IMR-90 (cell line): ENCODE measurements at regions not wholly inside any gene's neighbourhood (a gene's known extent, or its start where the extent isn't known, plus 50 kb on each side); places are given as distances from the start of the nearest gene placed in this dataset.

Experiments
- ATAC-seq: fragments of 200-7000 bp; cut with Tn5 transposase; 2 replicates; pipeline ENCODE4 v1.9.1; 2020; ENCODE audit warnings: low read depth, mild to moderate bottlenecking, moderate library complexity
- BruUV-seq: library from RNA; stranded (reverse); fragments of 400-500 nt; replicated peaks from 2 replicates; lab custom pipeline; 2021; lab: Mats Ljungman, UMichigan
- CTCF ChIA-PET: fragments of 300-600 bp; formaldehyde crosslinking; extraction: SDS; loops from one replicate; lab custom pipeline; 2021; ENCODE audit warnings: antibody characterized with exemption; lab: Yijun Ruan, JAX
- POLR2A ChIA-PET: fragments of 300-600 bp; sonication (Branson Sonifier 250); formaldehyde crosslinking; loops from one replicate; lab custom pipeline; 2022; ENCODE audit warnings: antibody characterized with exemption; ENCODE audit not compliant: unreplicated experiment; lab: Charles Lee
- DNase-seq: peaks from one replicate; pipeline ENCODE4 v3.0.0; 2013
- H2AFZ ChIP-seq: replicated peaks from 2 replicates; pipeline ENCODE3; 2013; ENCODE audit warnings: low read length, mild to moderate bottlenecking; ENCODE audit not compliant: poor library complexity
- H2AK5ac ChIP-seq: 2 replicates; pipeline ENCODE4 v1.6.1; 2013; ENCODE audit warnings: low read depth, low read length, inconsistent platforms
- H2AK9ac ChIP-seq: replicated peaks from 2 replicates; pipeline ENCODE3; 2013; ENCODE audit warnings: mild to moderate bottlenecking, low read depth, low read length, moderate library complexity; ENCODE audit not compliant: poor library complexity
- H2BK120ac ChIP-seq: 2 replicates; pipeline ENCODE4 v1.6.1; 2013; ENCODE audit warnings: low read depth, low read length, inconsistent platforms
- H2BK15ac ChIP-seq: 3 replicates; pipeline ENCODE4 v1.6.1; 2013; ENCODE audit warnings: low read depth, low read length, inconsistent platforms
- H2BK20ac ChIP-seq: 2 replicates; pipeline ENCODE4 v1.6.1; 2013; ENCODE audit warnings: low read depth, mild to moderate bottlenecking, inconsistent platforms, low read length, moderate library complexity
- H2BK5ac ChIP-seq: 2 replicates; pipeline ENCODE4 v1.6.1; 2013; ENCODE audit warnings: mild to moderate bottlenecking, low read depth, low read length, inconsistent platforms; ENCODE audit not compliant: poor library complexity, severe bottlenecking
- H3K14ac ChIP-seq: replicated peaks from 2 replicates; pipeline ENCODE4 v1.6.1; 2013; ENCODE audit warnings: low read depth, low read length, inconsistent platforms
- H3K18ac ChIP-seq: 2 replicates; pipeline ENCODE4 v1.6.1; 2013; ENCODE audit warnings: low read depth, low read length, control low read depth
- H3K23ac ChIP-seq: 2 replicates; pipeline ENCODE4 v1.6.1; 2013; ENCODE audit warnings: low read depth, low read length, inconsistent platforms
- H3K27ac ChIP-seq: 2 replicates; pipeline ENCODE4 v1.5.1; 2013; ENCODE audit warnings: mild to moderate bottlenecking, control low read depth, low read length; ENCODE audit not compliant: insufficient read depth
- H3K27me3 ChIP-seq: 2 replicates; pipeline ENCODE4 v1.6.1; 2013; ENCODE audit warnings: low read length; ENCODE audit not compliant: control insufficient read depth, insufficient read depth
- H3K36me3 ChIP-seq: 2 replicates; pipeline ENCODE4 v1.6.1; 2013; ENCODE audit warnings: low read length, mixed read lengths; ENCODE audit not compliant: control insufficient read depth, insufficient read depth
- H3K4ac ChIP-seq: 2 replicates; pipeline ENCODE4 v1.6.1; 2013; ENCODE audit warnings: low read depth, low read length, inconsistent platforms
- H3K4me1 ChIP-seq: 2 replicates; pipeline ENCODE4 v1.6.1; 2013; ENCODE audit warnings: low read length, mixed read lengths; ENCODE audit not compliant: control insufficient read depth, insufficient read depth
- H3K4me2 ChIP-seq: 2 replicates; pipeline ENCODE4 v1.6.1; 2013; ENCODE audit warnings: low read depth, mild to moderate bottlenecking, control low read depth, low read length, moderate library complexity
- H3K4me3 ChIP-seq: 2 replicates; pipeline ENCODE4 v1.5.1; 2013; ENCODE audit warnings: low read depth, mild to moderate bottlenecking, control low read depth, low read length, moderate library complexity; ENCODE audit not compliant: insufficient read depth
- H3K56ac ChIP-seq: 2 replicates; pipeline ENCODE4 v1.6.1; 2013; ENCODE audit warnings: low read length, inconsistent platforms; ENCODE audit not compliant: insufficient read depth; ENCODE audit errors: extremely low read depth
- H3K79me1 ChIP-seq, 2 experiments: 2 replicates each; pipeline ENCODE4 v1.6.1; 2013; ENCODE audit warnings: low read length in 2 of 2, inconsistent platforms in 1 of 2, low read depth in 1 of 2
- H3K9ac ChIP-seq: 2 replicates; pipeline ENCODE4 v1.6.1; 2013; ENCODE audit warnings: low read depth, low read length, control low read depth
- H3K9me1 ChIP-seq: 2 replicates; pipeline ENCODE4 v1.6.1; 2013; ENCODE audit warnings: low read length, inconsistent platforms; ENCODE audit not compliant: insufficient read depth
- H3K9me3 ChIP-seq: 2 replicates; pipeline ENCODE4 v1.6.1; 2013; ENCODE audit warnings: low read length; ENCODE audit not compliant: control insufficient read depth, insufficient read depth
- H4K20me1 ChIP-seq: 2 replicates; pipeline ENCODE4 v1.6.1; 2013; ENCODE audit warnings: low read length, inconsistent platforms; ENCODE audit not compliant: insufficient read depth
- H4K5ac ChIP-seq: 2 replicates; pipeline ENCODE4 v1.6.1; 2013; ENCODE audit warnings: mild to moderate bottlenecking, low read depth, low read length, control low read depth
- H4K8ac ChIP-seq, 2 experiments: 2 replicates each; pipeline ENCODE4 v1.6.1; 2013; ENCODE audit warnings: low read depth in 2 of 2, low read length in 2 of 2, control low read depth in 1 of 2, inconsistent platforms in 1 of 2
- H4K91ac ChIP-seq: 2 replicates; pipeline ENCODE4 v1.6.1; 2013; ENCODE audit warnings: low read depth, low read length, inconsistent platforms; ENCODE audit not compliant: insufficient read depth
- POLR2A ChIP-seq: IDR thresholded peaks from 2 replicates; pipeline ENCODE4 v1.6.1; 2012; ENCODE audit warnings: mild to moderate bottlenecking, low read depth, low read length
- SMC3 ChIP-seq: fragments of 150-350 bp; IDR thresholded peaks from 2 replicates; pipeline ENCODE4 v1.6.1; 2016; ENCODE audit warnings: low read depth, mild to moderate bottlenecking, antibody characterized with exemption, low read length, moderate library complexity
- USF2 ChIP-seq: fragments of 150-350 bp; IDR thresholded peaks from 2 replicates; pipeline ENCODE4 v1.6.1; 2017; ENCODE audit warnings: mild to moderate bottlenecking, antibody characterized with exemption, low read length, low read depth
- WGBS, 2 experiments: methylation state at CpG; one replicate each; pipeline versions ENCODE4 v1.1.5 to v1.1.7; 2013; ENCODE audit warnings: missing lambda C conversion rate in 2 of 2; ENCODE audit not compliant: insufficient read length in 1 of 2; ENCODE audit errors: extremely low coverage in 2 of 2; 5-methylcytosine and 5-hydroxymethylcytosine counted together
- dilution Hi-C: fragments of 300-500 bp; cut with HindIII; formaldehyde crosslinking; loops from one replicate; pipeline ENCODE4 v1.14.3; 2018; ENCODE audit warnings: low sequenced_read_pairs; ENCODE audit not compliant: unreplicated experiment
- in situ Hi-C: fragments of 300-500 bp; cut with MboI; formaldehyde crosslinking; loops from 3 replicates; pipeline ENCODE4 v1.14.3; 2019; ENCODE audit warnings: low sequenced_read_pairs, inconsistent platforms, mixed read lengths
- intact Hi-C: fragments of 100-400 bp; cut with micrococcal nuclease; formaldehyde crosslinking; loops from 2 replicates; pipeline ENCODE4 v1.10.0; 2022

GRCh38 chr1:14321422-14321821 is 277.1 kb upstream of the KAZN start:
- Histone ChIP-seq H4K5ac (no peak overlapping the region), H3K4me1 (no peaks in the 10 kb centered on the region), H2BK20ac (no peak overlapping the region), H3K56ac (no peak overlapping the region), H2BK120ac (no peak overlapping the region), H3K4ac (no peak overlapping the region), H2BK15ac (no peak overlapping the region), H2AK5ac (no peak overlapping the region), H3K9ac (no peak overlapping the region), H3K27ac (no peak overlapping the region), H3K9me3 (no peaks in the 10 kb centered on the region), H3K4me3 (no peak overlapping the region), H3K27me3 (no peaks in the 10 kb centered on the region), H4K20me1 (no peaks in the 10 kb centered on the region), H2BK5ac (no peak overlapping the region), H3K4me2 (no peak overlapping the region), H2AK9ac (no peak overlapping the region), H3K36me3 (no peaks in the 10 kb centered on the region), H2AFZ (no peak overlapping the region), H3K23ac (no peak overlapping the region), H3K9me1 (no peaks in the 10 kb centered on the region), H4K8ac (no peak overlapping the region), H3K18ac (no peak overlapping the region), H3K79me1 (no peaks in the 10 kb centered on the region), H3K14ac (no peak overlapping the region), H4K91ac (no peak overlapping the region)
- no TSS peak for BruUV-seq
- ChIA-PET CTCF (no interaction called here), POLR2A (no interaction called here)
- WGBS, 2 experiments = no CpG with 5 or more reads among the region's 1 CpG
- dilution Hi-C loops (no loop called here), intact Hi-C loops (no loop called here), in situ Hi-C loops (no loop called here)
- DNase-seq (no peak), ATAC-seq (no peak)
- TF ChIP-seq USF2 = no peak
- TF ChIP-seq SMC3 = no peak
- no peak for TF ChIP-seq POLR2A
